Activated T-cell treated with anti-CD3 and anti-CD28 coated beads, Interleukin-2, amount 50 U/mL, for 72 hours (primary cell): ENCODE measurements at regions not wholly inside any gene's neighbourhood (a gene's known extent, or its start where the extent isn't known, plus 50 kb on each side); places are given as distances from the start of the nearest gene placed in this dataset.
"Not testable (repeated sequence)": the region's sequence is repeated elsewhere in the genome, so short reads cannot be mapped to it uniquely, and the experiment has no call there.

Source experiments
- ATAC-seq, 2 donors: fragments of 150-1000 bp; cut with Tn5 transposase; replicated peaks in 1 of 2; 2 replicates each; pipeline ENCODE4 v1.10.0; 2021; ENCODE audit warnings: moderate library complexity in 2 of 2, mild to moderate bottlenecking in 1 of 2
- DNase-seq, 2 donors: peaks; one replicate each; pipeline ENCODE4 v3.0.0; 2021 to 2022; ENCODE audit warnings: mixed read lengths in 1 of 2
- H3K27ac Mint-ChIP-seq: one replicate; pipeline ENCODE4 v1.8.0; 2022; ENCODE audit warnings: mild to moderate bottlenecking, moderate library complexity, mixed read lengths
- H3K27me3 Mint-ChIP-seq: one replicate; pipeline ENCODE4 v1.8.0; 2022; ENCODE audit warnings: low read depth, mixed read lengths
- H3K36me3 Mint-ChIP-seq, 2 donors: one replicate each; pipeline ENCODE4 v1.8.0; 2022; ENCODE audit warnings: mixed read lengths in 2 of 2, mild to moderate bottlenecking in 1 of 2; ENCODE audit not compliant: insufficient read depth in 2 of 2
- H3K4me1 Mint-ChIP-seq: one replicate; pipeline ENCODE4 v1.8.0; 2022; ENCODE audit warnings: low read depth, mixed read lengths
- H3K4me3 Mint-ChIP-seq, 2 donors: one replicate each; pipeline ENCODE4 v1.8.0; 2022; ENCODE audit warnings: mild to moderate bottlenecking in 2 of 2, mixed read lengths in 2 of 2, moderate library complexity in 2 of 2
- H3K9me3 Mint-ChIP-seq, 2 donors: one replicate each; pipeline ENCODE4 v1.8.0; 2022; ENCODE audit warnings: mixed read lengths in 2 of 2

GRCh38 chr1:181221078-181221477, 132.6 kb downstream of the IER5 start:
- no peak for DNase-seq
- Mint-ChIP-seq H3K4me1 (no peaks in the 10 kb centered on the region), H3K27ac (no peak overlapping the region), H3K9me3 (peaks cover 3 to 4% of the 10 kb centered on the region in 2 donors), H3K4me3 (no peak overlapping the region), H3K36me3 (no peaks in the 10 kb centered on the region), H3K27me3 (no peaks in the 10 kb centered on the region)
- ATAC-seq: no peak

- Mint-ChIP-seq H3K27ac (no peak overlapping the region), H3K4me1 (no peaks in the 10 kb centered on the region), H3K9me3 (peaks cover 3 to 8% of the 10 kb centered on the region in 2 donors), H3K27me3 (peaks cover 5% of the 10 kb centered on the region), H3K4me3 (no peak overlapping the region), H3K36me3 (peaks cover 0 to 3% of the 10 kb centered on the region in 2 donors)
- ATAC-seq (no peak), DNase-seq (no peak)
These were observed 134.5 kb downstream of the IER5 start for GRCh38 chr1:181222972-181223505.

- not testable (repeated sequence) for H3K9me3 Mint-ChIP-seq, H3K4me3 Mint-ChIP-seq, ATAC-seq, H3K27me3 Mint-ChIP-seq, H3K4me1 Mint-ChIP-seq, H3K36me3 Mint-ChIP-seq, H3K27ac Mint-ChIP-seq, DNase-seq
These were observed 138.2 kb downstream of the IER5 start for GRCh38 chr1:181226728-181227127.

GRCh38 chr1:181239086-181239485, 150.6 kb downstream of the IER5 start:
- Mint-ChIP-seq H3K36me3 (no peaks in the 10 kb centered on the region), H3K27me3 (no peaks in the 10 kb centered on the region)

GRCh38 chr1:181246320-181246719, 157.8 kb downstream of the IER5 start:
- not testable (repeated sequence) for H3K4me1 Mint-ChIP-seq, DNase-seq, ATAC-seq, H3K27me3 Mint-ChIP-seq, H3K4me3 Mint-ChIP-seq, H3K27ac Mint-ChIP-seq
- Mint-ChIP-seq H3K9me3 (peaks cover 12 to 13% of the 10 kb centered on the region in 2 donors), H3K36me3 (peaks cover 8 to 13% of the 10 kb centered on the region in 2 donors)

More at GRCh38 chr1:181239086-181239485, 150.6 kb downstream of the IER5 start:
- ATAC-seq: no peak
- H3K4me3 Mint-ChIP-seq: no peak overlapping the region
- H3K27ac Mint-ChIP-seq: no peak overlapping the region
- H3K9me3 Mint-ChIP-seq: no peaks in the 10 kb centered on the region
- no peaks in the 10 kb centered on the region for H3K4me1 Mint-ChIP-seq
- DNase-seq: no peak

- Mint-ChIP-seq H3K9me3 (peaks cover 12 to 13% of the 10 kb centered on the region in 2 donors), H3K36me3 (peaks cover 8 to 13% of the 10 kb centered on the region in 2 donors)
- not testable (repeated sequence) for DNase-seq, H3K4me1 Mint-ChIP-seq, H3K27ac Mint-ChIP-seq, ATAC-seq, H3K4me3 Mint-ChIP-seq, H3K27me3 Mint-ChIP-seq
These were observed 159.9 kb downstream of the IER5 start for GRCh38 chr1:181248361-181248760.

- DNase-seq (no peak), ATAC-seq (no peak)
- H3K36me3 Mint-ChIP-seq: peaks cover 10 to 13% of the 10 kb centered on the region in 2 donors
- H3K27me3 Mint-ChIP-seq: no peaks in the 10 kb centered on the region
- H3K4me3 Mint-ChIP-seq: no peak overlapping the region
- H3K9me3 Mint-ChIP-seq: peaks cover 12 to 13% of the 10 kb centered on the region in 2 donors
- H3K27ac Mint-ChIP-seq: no peak overlapping the region
- H3K4me1 Mint-ChIP-seq: no peaks in the 10 kb centered on the region
These were observed 160.7 kb downstream of the IER5 start for GRCh38 chr1:181249186-181249585.

GRCh38 chr1:181250038-181250437, 161.5 kb downstream of the IER5 start:
- no peak overlapping the region for H3K4me3 Mint-ChIP-seq
- H3K36me3 Mint-ChIP-seq: peaks cover 11 to 13% of the 10 kb centered on the region in 2 donors
- DNase-seq (no peak), ATAC-seq (no peak)
- H3K27ac Mint-ChIP-seq: no peak overlapping the region
- H3K27me3 Mint-ChIP-seq: no peaks in the 10 kb centered on the region
- peaks cover 12 to 16% of the 10 kb centered on the region in 2 donors for H3K9me3 Mint-ChIP-seq
- no peaks in the 10 kb centered on the region for H3K4me1 Mint-ChIP-seq

GRCh38 chr1:181251001-181251712, 162.7 kb downstream of the IER5 start:
- DNase-seq (no peak), ATAC-seq (no peak)
- H3K4me3 Mint-ChIP-seq: no peak overlapping the region
- no peaks in the 10 kb centered on the region for H3K4me1 Mint-ChIP-seq
- H3K27ac Mint-ChIP-seq: no peak overlapping the region
- H3K9me3 Mint-ChIP-seq: peaks cover 13 to 22% of the 10 kb centered on the region in 2 donors
- no peaks in the 10 kb centered on the region for H3K27me3 Mint-ChIP-seq
- peaks cover 11 to 13% of the 10 kb centered on the region in 2 donors for H3K36me3 Mint-ChIP-seq

- Mint-ChIP-seq H3K36me3 (peaks cover 8 to 10% of the 10 kb centered on the region in 2 donors), H3K4me1 (no peaks in the 10 kb centered on the region), H3K9me3 (peaks cover 11 to 19% of the 10 kb centered on the region in 2 donors)
These were observed 163.2 kb downstream of the IER5 start for GRCh38 chr1:181251713-181252075.

GRCh38 chr1:181253601-181254000, 165.1 kb downstream of the IER5 start:
- not testable (repeated sequence) for DNase-seq, ATAC-seq, H3K27ac Mint-ChIP-seq, H3K36me3 Mint-ChIP-seq, H3K9me3 Mint-ChIP-seq, H3K4me3 Mint-ChIP-seq, H3K4me1 Mint-ChIP-seq
- peaks cover 18% of the 10 kb centered on the region for H3K27me3 Mint-ChIP-seq

More at GRCh38 chr1:181251713-181252075, 163.2 kb downstream of the IER5 start:
- DNase-seq: no peak
- H3K4me3 Mint-ChIP-seq: no peak overlapping the region
- peaks cover under 1% of the 10 kb centered on the region for H3K27me3 Mint-ChIP-seq
- no peak for ATAC-seq
- no peak overlapping the region for H3K27ac Mint-ChIP-seq

- peaks cover 3 to 9% of the 10 kb centered on the region in 2 donors for H3K9me3 Mint-ChIP-seq
- no peak overlapping the region for H3K4me3 Mint-ChIP-seq
- H3K36me3 Mint-ChIP-seq: peaks cover 0 to 3% of the 10 kb centered on the region in 2 donors
- H3K4me1 Mint-ChIP-seq: no peaks in the 10 kb centered on the region
- DNase-seq (no peak), ATAC-seq (no peak)
- H3K27me3 Mint-ChIP-seq: peaks cover 18% of the 10 kb centered on the region
- no peak overlapping the region for H3K27ac Mint-ChIP-seq
These were observed 166.9 kb downstream of the IER5 start for GRCh38 chr1:181255270-181255929.

- Mint-ChIP-seq H3K4me1 (no peaks in the 10 kb centered on the region), H3K27me3 (peaks cover 18% of the 10 kb centered on the region), H3K4me3 (no peak overlapping the region), H3K27ac (no peak overlapping the region), H3K36me3 (peaks cover 0 to 3% of the 10 kb centered on the region in 2 donors), H3K9me3 (peaks cover 3 to 9% of the 10 kb centered on the region in 2 donors)
- ATAC-seq (no peak), DNase-seq (no peak)
These were observed 168.6 kb downstream of the IER5 start for GRCh38 chr1:181257117-181257516.
